GM19397 (cell line): ENCODE measurements at regions not wholly inside any gene's neighbourhood (a gene's known extent, or its start where the extent isn't known, plus 50 kb on each side); places are given as distances from the start of the nearest gene placed in this dataset.

ENCODE experiments used
- ATAC-seq: cut with Tn5 transposase; IDR thresholded peaks from one replicate; pipeline ENCODE4 v1.9.1; 2021; ENCODE audit warnings: mild to moderate bottlenecking, moderate library complexity; ENCODE audit not compliant: unreplicated experiment

DNA sequence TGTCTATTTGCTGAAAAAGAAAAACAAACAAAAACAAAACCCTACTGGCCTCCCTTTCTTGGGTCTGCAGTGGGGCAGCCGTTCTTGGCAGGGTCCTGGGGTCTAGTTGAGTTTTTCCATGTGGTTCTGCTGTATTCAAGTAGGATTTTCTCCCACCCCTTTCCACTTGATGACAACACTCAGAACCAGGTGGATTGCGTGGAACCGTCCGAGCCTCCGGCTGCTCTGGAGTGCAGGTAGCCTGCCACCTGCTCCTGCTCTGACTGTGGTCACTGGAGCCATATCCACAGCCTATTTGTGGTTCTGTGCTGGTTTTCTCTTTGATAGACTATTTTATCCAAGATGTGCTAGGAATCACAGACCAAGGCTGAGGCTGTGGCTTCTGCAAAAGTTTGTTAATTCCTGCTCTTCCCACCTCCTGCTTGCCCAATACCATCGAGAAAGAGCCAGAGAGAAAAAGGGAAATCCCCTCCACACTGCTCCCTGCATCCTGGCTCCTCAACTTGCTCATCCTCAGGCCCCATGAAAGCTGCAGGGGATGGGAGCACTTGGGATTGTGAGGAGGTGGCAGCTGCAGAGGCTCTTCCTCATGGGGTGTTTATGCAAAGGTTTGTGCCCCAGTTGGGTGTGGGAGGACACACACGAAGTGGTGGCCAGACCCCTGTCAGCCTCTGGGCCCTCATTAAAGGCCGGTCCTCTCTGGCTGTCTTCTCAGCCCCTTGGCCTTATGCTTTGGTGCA, 377.8 kb upstream of the TNRC6C start:
- ATAC-seq, result no peak

DNA sequence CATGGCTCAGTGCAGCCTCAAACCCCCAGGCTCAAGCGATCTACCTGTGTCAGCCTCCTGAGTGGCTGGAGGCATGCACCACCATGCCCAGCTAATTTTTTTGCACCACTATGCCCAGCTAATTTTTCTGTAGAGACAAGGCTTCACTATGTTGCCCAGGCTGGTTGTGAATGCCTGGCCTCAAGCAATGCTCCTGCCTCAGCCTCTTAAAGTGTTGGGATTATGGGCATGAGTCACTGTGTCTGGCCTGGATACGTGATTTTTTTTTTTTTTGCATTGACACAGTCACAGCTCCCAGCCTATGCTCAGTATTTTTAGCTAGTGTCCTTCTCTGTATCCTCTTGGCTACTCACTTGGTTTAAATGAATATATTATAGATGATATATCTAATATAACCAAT, 377.0 kb upstream of the TNRC6C start:
- no peak for ATAC-seq

DNA sequence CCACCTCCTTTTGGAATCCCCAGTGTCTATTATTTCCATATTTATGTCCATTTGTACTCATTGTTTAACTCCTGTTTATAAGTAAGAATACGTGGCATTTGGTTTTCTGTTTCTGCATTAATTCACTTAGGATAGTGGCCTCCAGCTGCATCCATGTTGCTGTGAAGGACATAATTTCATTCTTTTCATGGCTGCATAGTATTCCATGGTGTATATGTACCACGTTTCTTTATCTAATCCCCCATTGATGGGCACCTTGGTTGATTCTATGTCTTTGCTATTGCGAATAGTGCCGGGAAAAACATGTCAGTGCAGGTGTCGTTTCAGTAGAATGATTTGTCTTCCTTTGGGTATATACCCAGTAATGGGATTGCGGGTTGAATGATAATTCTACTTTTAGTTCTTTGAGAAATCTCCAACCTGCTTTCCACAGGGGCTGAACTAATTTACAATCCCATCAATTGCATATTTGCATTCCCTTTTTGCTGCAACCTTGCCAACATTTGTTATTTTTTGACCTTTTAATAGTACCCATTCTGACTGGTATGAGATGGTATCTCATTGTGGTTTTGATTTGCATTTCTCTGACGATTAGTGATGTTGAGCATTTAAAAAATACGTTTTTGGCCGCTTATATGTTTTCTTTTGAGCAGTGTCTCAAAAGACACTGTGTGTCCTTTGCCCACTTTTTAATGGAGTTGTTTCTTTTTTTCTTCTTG, 373.2 kb upstream of the TNRC6C start:
- no peak for ATAC-seq

DNA sequence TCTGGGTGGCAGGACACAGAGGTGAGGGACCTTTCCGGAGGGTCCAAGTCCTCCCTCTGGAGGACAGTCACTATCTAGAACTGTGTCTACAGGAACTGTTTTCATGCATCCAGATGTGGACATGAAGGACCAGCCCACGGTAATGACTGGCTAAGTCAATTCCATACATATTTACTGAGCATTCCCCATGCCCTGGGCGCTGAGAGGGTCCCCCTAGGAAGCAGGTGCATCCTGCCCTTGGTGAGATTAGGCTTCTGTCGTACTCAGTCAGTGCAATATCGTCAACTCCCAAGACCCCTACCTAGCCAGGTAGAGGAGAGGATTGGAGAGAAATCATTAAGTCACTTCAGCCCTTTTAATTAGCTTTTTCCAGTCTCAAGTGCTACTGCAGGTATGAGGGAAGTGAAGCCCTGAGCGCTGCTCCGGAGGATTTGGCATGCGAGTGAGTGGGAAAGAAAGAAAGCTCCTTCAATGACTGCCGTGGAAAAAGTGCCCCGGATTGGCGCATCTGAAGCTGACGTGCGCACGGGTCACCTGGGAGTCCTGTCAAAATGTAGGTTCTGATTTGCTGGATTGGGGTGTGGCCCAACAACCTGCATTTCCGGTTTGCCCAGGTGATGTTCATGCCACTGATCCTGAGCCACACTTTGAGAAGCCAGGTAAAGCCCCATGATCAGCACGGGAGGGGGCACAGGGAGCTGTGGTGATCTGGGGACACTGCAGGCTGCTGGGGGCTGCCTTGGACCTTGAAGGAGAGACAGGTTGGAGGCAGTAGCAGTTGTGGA, 367.4 kb upstream of the TNRC6C start:
- ATAC-seq, result no peak

DNA sequence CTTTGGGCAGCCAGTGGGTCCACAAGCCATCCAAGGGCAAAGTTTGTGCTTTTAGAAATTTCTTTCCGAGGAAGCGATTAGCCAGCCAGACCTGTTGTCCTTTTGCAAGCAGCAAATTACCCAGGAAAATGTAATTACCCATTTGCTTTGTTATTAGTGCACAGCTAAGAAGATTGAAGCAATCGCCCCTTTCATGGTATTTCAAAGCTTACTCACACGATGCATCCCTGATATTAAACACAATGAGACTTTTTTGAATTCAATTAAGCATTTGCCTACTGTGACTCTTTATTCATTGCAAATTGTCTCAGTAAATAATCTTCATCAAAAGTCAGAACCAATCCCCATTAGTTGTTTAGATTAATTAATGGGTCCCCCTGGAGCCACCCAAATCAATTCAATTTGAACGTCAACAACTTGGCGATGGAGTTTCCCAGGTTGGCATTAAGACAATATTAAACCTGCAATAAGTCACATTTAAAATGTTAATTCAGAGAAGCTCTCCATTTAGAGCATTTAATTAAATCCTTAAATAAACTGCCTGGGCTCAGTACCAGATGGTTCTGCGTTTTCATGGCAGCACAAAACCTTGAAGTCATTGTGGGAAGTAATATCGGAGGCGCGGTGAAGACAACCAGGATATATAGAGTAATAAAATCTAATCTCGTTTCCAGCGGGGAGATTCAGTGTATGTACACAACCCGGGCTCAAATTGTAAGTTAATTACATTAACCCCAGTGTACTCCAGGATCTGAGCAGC, 366.2 kb upstream of the TNRC6C start:
- no peak for ATAC-seq

DNA sequence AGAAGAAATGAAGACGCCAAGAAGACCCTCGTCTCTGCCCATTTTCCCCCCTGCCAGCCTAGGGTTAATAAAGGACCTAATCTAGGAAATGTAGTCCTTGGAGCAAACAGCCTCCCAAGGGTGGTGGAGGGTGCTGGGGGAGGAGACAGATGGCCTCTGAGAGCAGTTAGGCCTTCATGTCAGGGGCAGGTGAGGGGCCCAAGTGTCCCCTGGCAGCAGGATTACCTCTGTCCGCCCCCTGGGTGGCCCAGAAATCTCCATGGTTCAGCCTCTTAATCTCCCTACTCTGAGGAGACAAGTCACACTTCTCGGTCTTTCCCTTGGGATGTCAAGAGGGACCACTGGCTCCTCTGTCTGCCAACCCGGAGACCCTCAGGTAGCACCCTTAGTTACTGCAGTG, 365.4 kb upstream of the TNRC6C start:
- ATAC-seq, result no peak

DNA sequence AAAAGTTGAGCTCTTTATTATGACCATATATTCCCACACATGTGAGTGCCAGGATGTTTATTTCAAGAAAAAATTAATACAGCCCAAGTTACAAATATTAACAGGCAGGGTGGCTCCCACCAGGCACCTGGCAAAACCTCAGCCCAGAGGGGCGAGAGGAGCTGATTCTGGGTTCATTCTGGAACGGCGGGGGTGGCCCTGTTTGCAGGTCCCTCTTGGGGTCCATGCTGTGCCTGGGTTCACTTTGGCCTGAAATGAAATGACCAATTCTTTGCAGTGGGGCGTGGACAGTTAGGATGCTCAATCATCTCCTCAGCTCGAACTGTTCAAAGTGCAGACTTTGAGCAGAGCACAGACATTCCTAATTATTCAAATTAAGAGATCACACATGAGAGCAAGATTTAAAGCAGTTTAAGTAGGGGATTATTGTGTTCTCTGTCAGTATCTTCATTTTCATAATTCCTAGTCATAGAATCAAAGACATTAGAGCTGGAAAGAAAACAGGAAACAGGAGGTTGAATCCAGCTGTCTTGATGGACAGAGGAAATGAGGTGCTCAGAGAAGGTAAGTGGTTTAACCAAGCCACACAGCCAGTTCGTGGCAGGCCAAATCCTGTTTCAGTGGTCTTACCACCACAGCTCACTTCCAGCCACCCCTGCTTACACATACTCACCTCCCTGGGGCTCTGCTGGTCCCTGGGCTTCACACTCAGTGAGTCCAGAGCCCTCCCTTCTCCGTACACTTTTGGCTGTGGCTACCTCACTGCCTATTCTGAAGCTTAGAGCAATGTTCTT, 363.9 kb upstream of the TNRC6C start:
- no peak for ATAC-seq

DNA sequence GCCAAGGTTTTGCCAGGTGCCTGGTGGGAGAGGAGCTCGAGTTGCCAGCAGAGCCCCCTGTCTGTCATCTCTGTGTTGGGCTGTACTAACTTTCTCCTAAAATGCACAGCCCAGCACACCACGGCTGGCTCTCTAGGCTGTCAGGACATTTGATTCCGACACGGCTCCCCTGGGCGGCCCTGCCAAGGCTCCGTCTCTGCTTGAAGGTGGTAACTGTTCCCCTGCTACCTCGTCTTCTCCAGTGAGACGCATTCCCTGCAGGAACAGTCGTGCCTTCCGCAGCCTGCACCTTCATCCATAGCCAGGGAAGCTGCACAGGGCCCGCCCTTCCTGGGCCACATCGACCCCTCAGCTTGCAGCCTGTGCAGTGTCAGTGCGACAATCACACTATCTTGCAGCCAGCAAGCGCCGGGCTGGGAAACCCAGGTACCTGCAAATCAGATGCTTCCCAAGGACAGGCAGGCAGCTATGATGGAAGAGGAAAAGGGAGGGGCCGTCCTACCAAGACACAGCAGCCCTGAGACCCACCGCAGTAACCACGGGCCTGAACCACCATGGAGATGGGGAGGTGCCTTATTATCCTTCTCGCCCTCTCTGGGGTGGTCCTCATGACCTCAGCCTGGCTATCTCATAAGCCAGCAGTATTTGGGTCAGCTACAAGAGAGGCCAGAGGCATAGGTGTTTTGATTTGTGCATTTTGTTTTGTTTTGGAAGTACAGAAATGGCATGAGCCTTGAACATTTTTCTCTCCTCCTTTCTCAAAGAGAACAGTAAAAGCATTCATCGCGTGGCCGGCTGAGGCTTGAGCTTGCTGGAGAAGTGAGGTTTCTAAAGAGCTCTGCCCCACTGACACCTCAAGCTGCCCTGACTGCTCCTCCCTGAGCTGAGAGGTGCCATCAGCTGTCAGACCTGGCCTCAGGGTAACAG, 361.7 kb upstream of the TNRC6C start:
- ATAC-seq, result no peak

DNA sequence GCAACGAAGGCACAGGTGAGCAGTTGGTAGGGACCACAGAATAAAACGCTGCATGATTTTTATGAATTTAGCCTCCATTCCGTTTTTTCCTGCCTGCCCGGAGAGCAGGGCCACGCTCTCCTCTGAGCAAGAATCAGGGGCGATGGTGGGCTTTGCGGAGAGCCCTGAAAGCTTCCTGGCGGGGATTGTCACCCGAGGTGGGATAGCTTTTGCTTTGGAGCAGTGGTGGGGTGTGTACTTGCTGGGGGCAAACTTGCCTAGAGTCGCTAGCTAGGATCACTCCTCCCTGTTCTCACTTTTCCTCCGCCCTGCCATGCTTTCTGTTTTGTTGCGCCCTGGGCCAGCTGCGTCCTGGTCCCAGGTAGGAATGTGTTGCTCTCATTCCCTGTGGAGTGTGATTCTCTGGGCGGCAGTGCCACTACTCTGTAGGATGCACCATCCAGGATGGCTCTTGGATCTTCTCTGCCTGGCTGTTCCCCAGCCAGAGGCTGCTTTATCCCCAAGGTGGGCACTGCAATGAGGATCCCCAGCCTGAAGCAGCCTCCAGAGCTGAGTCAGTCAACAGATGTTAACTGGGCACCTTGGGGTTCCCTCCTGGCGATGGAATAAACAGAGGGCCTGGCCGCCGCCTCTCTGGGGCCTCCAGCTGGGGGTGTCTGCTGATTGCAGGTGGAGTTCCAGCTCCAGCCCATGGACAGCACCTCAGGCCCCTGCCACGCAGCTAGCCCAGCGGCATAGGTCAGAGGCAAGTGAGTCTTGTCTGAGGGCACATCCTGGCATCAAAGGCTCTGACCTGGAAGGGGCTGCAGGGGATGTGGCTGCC, 360.9 kb upstream of the TNRC6C start:
- no peak for ATAC-seq

DNA sequence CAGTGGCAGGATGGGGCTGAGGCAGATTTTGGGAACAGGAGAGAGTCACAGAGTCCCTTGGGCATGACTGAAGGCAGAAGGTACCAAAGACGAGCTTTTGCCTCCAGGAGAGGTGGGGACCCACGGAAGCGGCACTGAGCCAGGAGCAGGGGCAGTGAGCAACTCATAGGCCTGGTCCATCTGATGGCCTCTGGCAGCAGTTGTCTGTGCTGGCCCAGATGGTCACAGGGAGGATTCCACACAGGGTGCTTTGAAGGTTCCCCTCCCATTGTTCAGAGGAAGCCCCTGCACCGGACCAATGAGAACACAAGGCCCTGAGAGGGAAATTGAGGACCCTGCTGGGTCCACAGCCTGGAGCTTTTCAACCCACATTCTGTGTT, 360.3 kb upstream of the TNRC6C start:
- ATAC-seq, result no peak

DNA sequence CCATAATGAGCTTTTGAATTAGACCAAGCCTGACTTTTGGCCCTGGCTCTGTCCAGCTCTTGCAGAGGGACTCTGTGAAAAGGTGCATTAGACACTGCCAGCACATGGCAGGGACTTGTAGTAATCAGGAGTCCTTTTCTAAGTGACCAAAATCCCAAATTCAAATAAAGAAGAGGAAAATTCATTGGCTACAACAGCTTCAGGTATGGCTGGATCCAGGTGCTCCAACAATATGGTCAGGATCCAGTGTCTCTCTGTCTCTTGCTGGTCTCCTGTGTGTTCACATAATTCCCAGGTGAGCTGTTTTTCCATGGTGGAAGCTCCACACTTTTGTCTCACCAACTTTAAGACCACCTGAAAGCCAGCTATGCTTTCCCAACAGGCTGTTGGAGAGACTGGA, 358.8 kb upstream of the TNRC6C start:
- no peak for ATAC-seq

DNA sequence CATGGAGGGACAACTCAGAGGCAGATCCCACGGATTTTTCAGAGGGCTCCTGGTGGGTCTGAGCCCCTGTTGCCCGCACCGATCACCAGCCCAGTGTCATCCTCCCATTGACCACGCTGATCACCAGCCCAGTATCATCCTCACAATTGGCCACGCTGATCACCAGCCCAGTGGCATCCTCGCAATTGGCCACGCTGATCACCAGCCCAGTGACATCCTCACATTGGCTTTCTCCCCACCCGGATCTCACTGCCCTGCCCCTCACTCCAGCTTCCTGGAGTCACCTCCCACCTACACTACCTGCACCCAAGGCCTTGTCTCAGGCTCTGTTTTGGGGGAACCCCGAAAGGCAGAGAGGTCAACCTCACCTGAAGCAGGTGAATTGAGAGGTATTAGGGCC, 358.2 kb upstream of the TNRC6C start:
- no peak for ATAC-seq

DNA sequence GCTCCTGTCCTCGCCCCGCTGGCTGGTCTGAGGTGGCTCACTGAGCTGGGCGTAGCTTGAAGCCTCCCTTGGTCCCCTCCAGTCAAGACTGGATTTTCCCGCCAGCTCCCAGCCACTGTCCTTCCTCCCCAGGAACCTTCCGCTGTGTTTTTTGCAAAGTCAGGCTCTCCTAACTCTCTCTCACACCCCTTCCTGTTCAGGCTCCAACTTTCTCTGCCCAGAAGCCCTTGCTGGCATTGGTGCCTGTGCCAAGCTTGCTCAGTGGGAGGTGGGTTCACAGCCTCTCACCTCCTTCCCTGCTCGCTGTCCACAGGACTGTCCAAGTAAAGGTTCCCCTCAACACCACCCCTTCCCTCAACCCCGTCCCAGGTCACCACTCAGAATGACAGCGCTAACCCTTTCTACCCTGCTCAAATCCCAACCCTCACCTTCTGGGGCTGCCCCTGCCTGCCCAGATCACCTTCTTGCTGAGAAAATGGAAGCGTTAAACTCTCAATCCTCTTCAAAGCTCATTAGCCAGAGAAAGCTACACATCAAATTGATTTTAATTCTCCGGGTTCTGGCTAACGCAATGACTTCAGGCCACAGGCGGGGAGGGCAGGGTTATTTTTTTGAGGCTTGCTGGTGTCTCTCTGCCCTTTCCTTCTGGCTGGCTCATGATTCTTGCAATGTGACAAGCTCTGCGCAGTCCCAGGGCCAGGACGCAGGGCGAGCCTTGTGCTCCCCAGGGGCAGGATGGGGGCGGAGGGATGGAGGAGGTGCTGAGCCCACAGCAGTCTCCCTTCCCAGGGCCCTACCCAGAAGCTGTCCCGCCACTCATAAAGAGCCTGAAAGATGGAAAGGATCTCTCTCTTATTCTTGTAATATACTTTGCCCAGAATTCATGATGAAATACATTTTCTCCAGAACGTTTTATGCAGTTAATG, 357.2 kb upstream of the TNRC6C start:
- no peak for ATAC-seq

DNA sequence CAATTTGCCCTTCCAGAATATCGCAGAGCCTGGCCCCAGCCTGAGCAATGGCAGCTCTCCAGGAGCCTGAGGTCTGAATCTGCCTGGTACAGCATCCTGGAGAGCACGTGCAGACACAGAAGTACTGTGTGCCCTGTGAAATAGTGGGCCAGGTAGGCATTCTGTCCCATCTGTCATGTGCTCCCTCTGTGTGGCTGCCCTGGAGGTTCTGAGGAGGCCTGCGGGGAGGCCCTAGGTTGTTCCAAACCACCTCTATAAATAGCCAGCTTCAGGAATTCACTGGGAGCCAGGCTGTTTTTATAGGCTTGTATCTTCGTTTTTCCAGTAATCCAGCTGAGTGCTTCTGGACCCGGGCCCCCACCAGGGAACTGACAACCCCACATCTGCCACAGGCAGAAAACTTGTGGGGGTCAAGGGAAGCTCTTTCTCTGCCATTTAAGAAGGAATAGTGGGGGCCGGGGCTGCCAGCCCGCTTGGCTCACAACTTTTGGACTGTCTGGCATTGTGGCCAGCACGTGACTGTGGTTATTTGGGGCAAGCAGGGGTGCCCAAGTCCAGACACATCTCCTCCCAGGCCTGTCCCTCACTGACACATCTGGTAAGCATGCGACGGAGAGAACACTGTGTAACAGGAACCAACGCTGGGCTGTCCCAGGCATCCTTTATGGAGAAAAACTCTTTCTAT, 356.3 kb upstream of the TNRC6C start:
- no peak for ATAC-seq

DNA sequence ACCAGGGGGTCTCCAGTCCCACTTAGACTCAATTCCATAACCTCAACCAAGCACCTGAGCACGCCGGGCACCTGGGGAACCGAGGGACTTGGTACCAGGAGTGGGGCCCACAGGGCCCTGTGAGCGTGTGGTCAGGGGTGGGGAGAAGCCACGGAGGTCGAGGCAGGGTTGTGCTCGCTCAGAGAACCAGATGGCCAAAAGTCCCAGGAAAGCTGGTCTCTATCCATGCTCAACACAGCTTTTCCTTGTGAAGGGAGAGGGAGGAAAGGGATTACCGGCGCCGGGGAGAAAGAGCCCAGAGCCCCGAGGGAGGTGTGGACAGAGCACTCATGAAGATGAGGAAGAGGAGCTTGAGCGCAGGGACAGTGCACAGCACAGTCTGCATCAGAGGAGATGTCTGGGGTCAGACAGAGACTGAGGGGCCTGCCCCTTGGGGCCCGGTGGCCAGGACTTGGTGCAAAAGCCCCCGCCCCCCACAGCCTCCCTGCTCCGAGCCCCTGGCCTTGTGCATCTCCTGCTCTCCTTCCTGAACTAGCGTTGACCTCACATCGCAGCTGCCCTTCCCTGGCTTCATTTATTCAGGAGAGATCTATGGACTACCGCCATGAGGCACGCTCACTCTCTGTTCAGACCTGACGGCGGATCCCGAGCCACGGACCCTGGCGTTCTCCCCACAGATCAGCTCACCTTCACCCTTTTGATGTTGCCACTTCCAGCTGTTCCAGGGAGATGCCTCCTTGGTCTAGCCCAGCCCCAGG, 355.4 kb upstream of the TNRC6C start:
- no peak for ATAC-seq

DNA sequence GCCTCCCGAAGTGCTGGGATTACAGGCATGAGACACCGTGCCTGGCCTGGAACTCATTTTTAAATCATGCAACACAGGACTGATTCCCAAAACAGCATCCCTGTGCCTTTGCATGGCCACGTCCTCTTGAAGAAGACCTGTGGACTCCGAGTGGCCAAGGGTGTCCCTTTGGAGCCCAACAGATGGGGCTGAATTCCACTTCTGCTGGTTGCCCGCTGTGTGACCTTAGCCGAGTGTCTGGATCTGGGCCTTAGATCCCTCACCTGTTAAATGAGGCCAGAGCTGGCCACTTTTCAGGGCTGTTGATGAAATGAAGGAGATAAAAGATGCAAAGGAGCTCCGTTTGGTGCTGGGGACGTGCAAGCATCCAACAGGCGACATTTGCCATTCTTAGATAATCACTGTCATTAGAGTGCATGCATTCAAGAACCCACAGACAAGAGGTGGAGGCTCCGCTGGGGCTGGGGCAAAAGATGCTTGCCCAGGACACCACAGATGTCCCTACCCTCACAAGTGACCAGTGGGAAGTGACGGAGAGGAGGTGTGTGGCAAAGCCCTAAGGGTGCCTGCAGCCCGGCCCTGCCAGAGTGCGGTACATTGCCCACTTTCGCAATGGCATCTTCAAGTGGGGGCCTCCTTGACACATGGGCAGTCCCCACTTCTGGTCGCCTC, 354.1 kb upstream of the TNRC6C start:
- ATAC-seq, result no peak
